ENCODE measurements at regions not wholly inside any gene's neighbourhood (a gene's known extent, or its start where the extent isn't known, plus 50 kb on each side); places are given as distances from the start of the nearest gene placed in this dataset.

GRCh38 chr1:91091812-91092211 is 70.0 kb upstream of the ZNF644 start:
- no peak for DNase-seq (ENCODE audit: extremely low spot score, unreplicated experiment)
- Mint-ChIP-seq H3K4me1 (ENCODE audit: unreplicated experiment) (no peaks in the 10 kb centered on the region), H3K27ac (ENCODE audit: unreplicated experiment) (no peak overlapping the region), H3K27me3 (ENCODE audit: unreplicated experiment) (no peaks in the 10 kb centered on the region), H3K9me3 (ENCODE audit: unreplicated experiment) (no peaks in the 10 kb centered on the region), H3K36me3 (ENCODE audit: unreplicated experiment) (no peaks in the 10 kb centered on the region), H3K4me3 (ENCODE audit: unreplicated experiment) (no peak overlapping the region)
- TF ChIP-seq CTCF (IDR thresholded peaks at IDR 0.05), result no peak

GRCh38 chr1:91080650-91081049 is 58.8 kb upstream of the ZNF644 start:
- no peaks in the 10 kb centered on the region for H3K36me3 Mint-ChIP-seq (ENCODE audit: unreplicated experiment)
- H3K9me3 Mint-ChIP-seq (ENCODE audit: unreplicated experiment), result peaks cover 5% of the 10 kb centered on the region
- H3K27ac Mint-ChIP-seq (ENCODE audit: unreplicated experiment), result no peak overlapping the region
- TF ChIP-seq CTCF (IDR thresholded peaks at IDR 0.05), result no peak
- no peak overlapping the region for H3K4me3 Mint-ChIP-seq (ENCODE audit: unreplicated experiment)
- no peaks in the 10 kb centered on the region for H3K4me1 Mint-ChIP-seq (ENCODE audit: unreplicated experiment)
- DNase-seq (ENCODE audit: extremely low spot score, unreplicated experiment), result no peak
- no peaks in the 10 kb centered on the region for H3K27me3 Mint-ChIP-seq (ENCODE audit: unreplicated experiment)

GRCh38 chr1:91078859-91079258 is 57.0 kb upstream of the ZNF644 start:
- Mint-ChIP-seq H3K4me1 (ENCODE audit: unreplicated experiment) (no peaks in the 10 kb centered on the region), H3K4me3 (ENCODE audit: unreplicated experiment) (no peak overlapping the region), H3K36me3 (ENCODE audit: unreplicated experiment) (no peaks in the 10 kb centered on the region), H3K27ac (ENCODE audit: unreplicated experiment) (no peak overlapping the region), H3K27me3 (ENCODE audit: unreplicated experiment) (no peaks in the 10 kb centered on the region), H3K9me3 (ENCODE audit: unreplicated experiment) (peaks cover 6% of the 10 kb centered on the region)
- TF ChIP-seq CTCF (IDR thresholded peaks at IDR 0.05), result no peak
- no peak for DNase-seq (ENCODE audit: extremely low spot score, unreplicated experiment)

GRCh38 chr1:91076834-91077233 is 55.0 kb upstream of the ZNF644 start:
- no peaks in the 10 kb centered on the region for H3K36me3 Mint-ChIP-seq (ENCODE audit: unreplicated experiment)
- no peak for TF ChIP-seq CTCF (IDR thresholded peaks at IDR 0.05)
- no peak overlapping the region for H3K4me3 Mint-ChIP-seq (ENCODE audit: unreplicated experiment)
- no peaks in the 10 kb centered on the region for H3K4me1 Mint-ChIP-seq (ENCODE audit: unreplicated experiment)
- no peak for DNase-seq (ENCODE audit: extremely low spot score, unreplicated experiment)
- H3K27me3 Mint-ChIP-seq (ENCODE audit: unreplicated experiment), result no peaks in the 10 kb centered on the region
- no peak overlapping the region for H3K27ac Mint-ChIP-seq (ENCODE audit: unreplicated experiment)
- H3K9me3 Mint-ChIP-seq (ENCODE audit: unreplicated experiment), result peaks cover 6% of the 10 kb centered on the region

- no peaks in the 10 kb centered on the region for H3K27me3 Mint-ChIP-seq (ENCODE audit: unreplicated experiment)
- H3K36me3 Mint-ChIP-seq (ENCODE audit: unreplicated experiment), result no peaks in the 10 kb centered on the region
- H3K9me3 Mint-ChIP-seq (ENCODE audit: unreplicated experiment), result peaks cover 6% of the 10 kb centered on the region
- no peak for TF ChIP-seq CTCF (IDR thresholded peaks at IDR 0.05)
- H3K4me3 Mint-ChIP-seq (ENCODE audit: unreplicated experiment), result no peak overlapping the region
- DNase-seq (ENCODE audit: extremely low spot score, unreplicated experiment), result no peak
- H3K27ac Mint-ChIP-seq (ENCODE audit: unreplicated experiment), result no peak overlapping the region
- no peaks in the 10 kb centered on the region for H3K4me1 Mint-ChIP-seq (ENCODE audit: unreplicated experiment)
Observed at GRCh38 chr1:91075233-91076135, 53.6 kb upstream of the ZNF644 start.
